IPS-18a (cell line): ENCODE measurements at regions not wholly inside any gene's neighbourhood (a gene's known extent, or its start where the extent isn't known, plus 50 kb on each side); places are given as distances from the start of the nearest gene placed in this dataset.
"Not testable (repeated sequence)": the region's sequence is repeated elsewhere in the genome, so short reads cannot be mapped to it uniquely, and the experiment has no call there.

Source experiments
- H3K27ac ChIP-seq: one replicate; pipeline ENCODE4 v1.5.1; 2013; ENCODE audit warnings: low read length
- H3K27me3 ChIP-seq: one replicate; pipeline ENCODE4 v1.6.1; 2013; ENCODE audit warnings: mild to moderate bottlenecking, low read length; ENCODE audit not compliant: control insufficient read depth, insufficient read depth
- H3K36me3 ChIP-seq: one replicate; pipeline ENCODE4 v1.6.1; 2013; ENCODE audit warnings: low read depth, low read length; ENCODE audit not compliant: control insufficient read depth
- H3K4me1 ChIP-seq: one replicate; pipeline ENCODE4 v1.6.1; 2013; ENCODE audit warnings: low read depth, low read length; ENCODE audit not compliant: control insufficient read depth
- H3K4me3 ChIP-seq: one replicate; pipeline ENCODE4 v1.5.1; 2013; ENCODE audit warnings: low read length
- H3K9ac ChIP-seq: one replicate; pipeline ENCODE4 v1.6.1; 2013; ENCODE audit warnings: mild to moderate bottlenecking, low read length, moderate library complexity
- H3K9me3 ChIP-seq: one replicate; pipeline ENCODE4 v1.6.1; 2013; ENCODE audit warnings: low read depth, low read length; ENCODE audit not compliant: control insufficient read depth

- H3K9me3 ChIP-seq, result peaks cover 4% of the 10 kb centered on the region
- H3K27ac ChIP-seq, result no peak overlapping the region
- H3K27me3 ChIP-seq, result peaks cover 6% of the 10 kb centered on the region
- peaks cover 15% of the 10 kb centered on the region for H3K4me1 ChIP-seq
- no peak overlapping the region for H3K9ac ChIP-seq
- no peaks in the 10 kb centered on the region for H3K36me3 ChIP-seq
- H3K4me3 ChIP-seq, result no peak overlapping the region
These were observed 160.7 kb downstream of the IER5 start for GRCh38 chr1:181249186-181249585.

- H3K36me3 ChIP-seq, result no peaks in the 10 kb centered on the region
- peaks cover 6% of the 10 kb centered on the region for H3K27me3 ChIP-seq
- H3K4me1 ChIP-seq, result peaks cover 15% of the 10 kb centered on the region
- peaks cover 8% of the 10 kb centered on the region for H3K9me3 ChIP-seq
- no peak overlapping the region for H3K4me3 ChIP-seq
- no peak overlapping the region for H3K9ac ChIP-seq
- no peak overlapping the region for H3K27ac ChIP-seq
These were observed 161.5 kb downstream of the IER5 start for GRCh38 chr1:181250038-181250437.

- H3K4me1 ChIP-seq, result peaks cover 15% of the 10 kb centered on the region
- H3K27me3 ChIP-seq, result peaks cover 6% of the 10 kb centered on the region
- H3K27ac ChIP-seq, result no peak overlapping the region
- H3K9me3 ChIP-seq, result peaks cover 5% of the 10 kb centered on the region
- no peak overlapping the region for H3K9ac ChIP-seq
- no peaks in the 10 kb centered on the region for H3K36me3 ChIP-seq
- H3K4me3 ChIP-seq, result no peak overlapping the region
These were observed 162.7 kb downstream of the IER5 start for GRCh38 chr1:181251001-181251712.

- no peak overlapping the region for H3K4me3 ChIP-seq
- H3K4me1 ChIP-seq, result peaks cover 15% of the 10 kb centered on the region
- no peaks in the 10 kb centered on the region for H3K36me3 ChIP-seq
- H3K27me3 ChIP-seq, result peaks cover 6% of the 10 kb centered on the region
- no peak overlapping the region for H3K27ac ChIP-seq
- H3K9me3 ChIP-seq, result peaks cover 5% of the 10 kb centered on the region
- H3K9ac ChIP-seq, result no peak overlapping the region
These were observed 163.2 kb downstream of the IER5 start for GRCh38 chr1:181251713-181252075.

- H3K9ac ChIP-seq, H3K4me3 ChIP-seq, H3K36me3 ChIP-seq, H3K27ac ChIP-seq, H3K9me3 ChIP-seq: not testable (repeated sequence)
- Histone ChIP-seq H3K4me1 (peaks cover 15% of the 10 kb centered on the region), H3K27me3 (peaks cover 12% of the 10 kb centered on the region)
These were observed 165.1 kb downstream of the IER5 start for GRCh38 chr1:181253601-181254000.

- H3K36me3 ChIP-seq, result no peaks in the 10 kb centered on the region
- peaks cover 12% of the 10 kb centered on the region for H3K27me3 ChIP-seq
- H3K4me1 ChIP-seq, result peaks cover 15% of the 10 kb centered on the region
- H3K4me3 ChIP-seq, result no peak overlapping the region
- no peak overlapping the region for H3K9ac ChIP-seq
- peaks cover 5% of the 10 kb centered on the region for H3K9me3 ChIP-seq
- no peak overlapping the region for H3K27ac ChIP-seq
These were observed 166.9 kb downstream of the IER5 start for GRCh38 chr1:181255270-181255929.

GRCh38 chr1:181257117-181257516 is 168.6 kb downstream of the IER5 start:
- no peaks in the 10 kb centered on the region for H3K36me3 ChIP-seq
- H3K27ac ChIP-seq, result no peak overlapping the region
- peaks cover 1% of the 10 kb centered on the region for H3K4me1 ChIP-seq
- H3K4me3 ChIP-seq, result no peak overlapping the region
- H3K27me3 ChIP-seq, result peaks cover 12% of the 10 kb centered on the region
- H3K9ac ChIP-seq, result no peak overlapping the region
- peaks cover 5% of the 10 kb centered on the region for H3K9me3 ChIP-seq

- H3K9me3 ChIP-seq, result peaks cover 5% of the 10 kb centered on the region
- H3K4me1 ChIP-seq, result no peaks in the 10 kb centered on the region
- H3K36me3 ChIP-seq, result no peaks in the 10 kb centered on the region
- peaks cover 6% of the 10 kb centered on the region for H3K27me3 ChIP-seq
- no peak overlapping the region for H3K27ac ChIP-seq
- no peak overlapping the region for H3K9ac ChIP-seq
- no peak overlapping the region for H3K4me3 ChIP-seq
These were observed 170.7 kb downstream of the IER5 start for GRCh38 chr1:181259026-181259745.

- Histone ChIP-seq H3K36me3 (no peaks in the 10 kb centered on the region), H3K27ac (no peak overlapping the region), H3K9ac (no peak overlapping the region), H3K4me3 (no peak overlapping the region), H3K27me3 (peaks cover 6% of the 10 kb centered on the region), H3K9me3 (no peaks in the 10 kb centered on the region), H3K4me1 (no peaks in the 10 kb centered on the region)
These were observed 171.8 kb downstream of the IER5 start for GRCh38 chr1:181260271-181260670.

GRCh38 chr1:181260994-181261393 is 172.5 kb downstream of the IER5 start:
- Histone ChIP-seq H3K9ac (no peak overlapping the region), H3K4me3 (no peak overlapping the region), H3K27ac (no peak overlapping the region), H3K9me3 (no peaks in the 10 kb centered on the region), H3K27me3 (peaks cover 6% of the 10 kb centered on the region), H3K4me1 (no peaks in the 10 kb centered on the region), H3K36me3 (no peaks in the 10 kb centered on the region)

- no peak overlapping the region for H3K4me3 ChIP-seq
- H3K27ac ChIP-seq, result no peak overlapping the region
- H3K4me1 ChIP-seq, result no peaks in the 10 kb centered on the region
- no peak overlapping the region for H3K9ac ChIP-seq
- no peaks in the 10 kb centered on the region for H3K9me3 ChIP-seq
- no peaks in the 10 kb centered on the region for H3K36me3 ChIP-seq
- H3K27me3 ChIP-seq, result peaks cover 2% of the 10 kb centered on the region
These were observed 173.6 kb downstream of the IER5 start for GRCh38 chr1:181262069-181262468.
